ENCODE measurements at regions not wholly inside any gene's neighbourhood (a gene's known extent, or its start where the extent isn't known, plus 50 kb on each side); places are given as distances from the start of the nearest gene placed in this dataset.

GRCh38 chr4:100062921-100063320, 112.8 kb upstream of the H2AZ1 start:
- no peak for TF ChIP-seq SIN3A (IDR thresholded peaks at IDR 0.05; ENCODE audit: borderline replicate concordance, insufficient read depth, low read length)
- TF ChIP-seq POLR2AphosphoS5 (IDR thresholded peaks at IDR 0.05; ENCODE audit: low read depth, low read length), result no peak

Data from PFSK-1 (cell line).